ENCODE measurements at regions not wholly inside any gene's neighbourhood (a gene's known extent, or its start where the extent isn't known, plus 50 kb on each side); places are given as distances from the start of the nearest gene placed in this dataset.
"Not testable (repeated sequence)": the region's sequence is repeated elsewhere in the genome, so short reads cannot be mapped to it uniquely, and the experiment has no call there.

- no peak for DNase-seq
Observed at GRCh38 chr6:6923605-6924004, 184.2 kb upstream of the RREB1 start.

DNA sequence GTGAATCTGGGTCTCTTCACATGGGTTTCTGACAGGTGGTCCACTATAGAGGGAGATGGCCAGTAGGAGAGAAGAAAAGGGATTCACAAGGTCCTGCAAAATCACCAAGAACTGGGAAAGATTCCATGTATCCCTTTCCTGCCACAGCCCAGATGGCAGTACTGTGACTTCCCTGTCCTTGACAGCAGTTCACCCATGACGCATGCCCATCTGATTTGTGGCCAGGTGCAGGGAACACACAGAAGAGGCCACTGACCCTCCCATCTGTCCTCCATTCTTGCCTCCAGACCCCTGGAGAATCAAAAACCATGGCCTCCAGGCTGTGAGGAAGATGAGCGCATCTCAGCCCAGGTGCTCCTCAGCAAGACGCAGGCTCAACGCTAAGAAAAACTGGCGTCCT lies 183.1 kb upstream of the RREB1 start:
- DNase-seq = no peak

DNA sequence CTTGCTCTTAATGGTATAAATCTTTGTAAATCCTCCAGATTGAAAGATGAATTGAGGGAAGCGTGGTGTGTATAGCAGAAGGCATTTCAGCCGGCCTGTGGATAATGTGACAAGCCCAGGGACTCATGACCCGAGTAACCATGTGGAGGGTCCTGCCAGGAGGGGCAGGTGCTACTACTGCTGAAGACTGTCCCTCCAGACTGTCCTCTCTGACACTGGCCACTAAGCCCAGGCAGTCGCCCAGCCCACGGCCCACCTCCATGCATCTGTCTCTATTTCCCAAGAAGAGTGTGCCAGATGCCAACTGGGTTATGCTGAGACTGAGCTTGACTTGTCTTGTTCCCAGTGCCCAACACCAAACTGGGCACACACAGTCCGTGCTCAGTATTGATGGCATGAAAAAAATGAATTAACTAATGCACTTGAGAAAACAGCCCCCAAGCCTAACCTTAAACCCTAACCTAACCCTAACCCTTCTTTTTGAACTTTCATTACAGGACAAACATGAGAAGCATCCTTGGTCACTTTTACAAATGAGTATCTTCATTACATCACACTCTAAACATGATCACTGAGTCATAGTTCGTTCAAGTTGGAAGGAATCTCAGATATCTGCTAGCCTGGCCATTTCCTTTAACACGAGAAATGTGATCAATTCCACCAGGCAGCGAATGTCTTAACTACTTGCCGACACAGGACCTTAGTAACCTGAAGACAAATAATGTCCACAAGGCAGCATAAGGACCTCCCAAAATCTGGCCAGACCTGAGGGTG lies 182.2 kb upstream of the RREB1 start:
- no peak for DNase-seq

DNA sequence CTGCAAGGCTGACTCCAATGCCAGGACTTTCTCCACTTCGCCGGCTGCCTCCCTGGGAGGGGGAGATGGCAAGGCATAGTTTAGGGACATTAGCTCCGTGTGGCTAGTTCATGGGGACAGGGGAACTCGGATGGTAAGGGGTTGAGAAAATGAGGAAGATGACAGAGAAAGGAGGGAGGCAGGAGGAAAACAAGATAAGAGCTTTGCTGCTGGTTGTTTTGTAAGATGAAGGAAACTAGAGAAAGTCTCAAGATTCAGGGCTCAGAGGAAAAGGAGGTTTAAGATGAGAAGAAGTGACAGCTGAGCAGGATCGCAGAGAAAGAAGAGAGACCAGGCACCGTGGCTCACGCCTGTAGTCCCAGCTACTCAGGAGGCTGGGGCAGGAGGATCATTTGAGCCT lies 180.9 kb upstream of the RREB1 start:
- DNase-seq = no peak

DNA sequence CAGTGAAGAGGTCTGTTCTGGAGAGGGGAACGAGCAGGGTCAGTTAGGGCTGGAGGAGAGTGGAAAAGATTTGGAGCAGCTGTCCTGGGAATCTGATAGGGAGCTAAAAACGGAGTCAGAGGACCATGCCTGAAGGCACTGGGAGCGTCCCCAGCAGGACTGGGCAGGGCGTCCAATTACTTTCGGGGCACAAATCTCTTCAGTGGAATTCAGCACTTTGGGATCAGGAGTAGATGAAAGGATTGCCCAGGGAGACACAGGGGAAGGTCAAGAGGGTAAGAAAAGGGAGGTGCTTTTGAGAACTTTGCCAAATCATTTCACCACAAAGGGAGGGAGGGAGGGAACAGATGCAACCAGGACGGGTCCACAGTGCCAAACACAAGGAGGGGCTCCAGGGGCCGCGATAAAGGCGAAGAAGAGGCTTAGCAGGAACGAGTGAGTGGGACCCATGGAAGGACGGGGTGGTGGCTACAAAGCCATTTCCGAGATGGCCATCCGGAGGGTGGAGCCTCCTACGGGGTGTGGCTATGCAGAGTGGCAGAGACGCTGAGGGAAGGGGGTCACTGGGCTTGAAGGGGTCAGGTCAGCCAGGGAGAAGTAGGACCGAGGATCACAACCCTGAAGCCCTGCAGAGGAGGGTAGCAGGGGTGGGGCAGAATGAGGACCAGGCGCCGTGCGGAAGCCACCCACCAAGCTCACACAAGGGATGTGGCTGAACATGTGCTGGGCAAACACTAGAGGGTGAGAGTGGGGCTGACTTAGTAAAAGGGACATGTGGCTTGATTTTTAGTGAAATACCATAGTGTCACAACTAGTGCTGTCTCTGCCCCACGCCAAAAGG lies 180.0 kb upstream of the RREB1 start:
- DNase-seq = no peak

DNA sequence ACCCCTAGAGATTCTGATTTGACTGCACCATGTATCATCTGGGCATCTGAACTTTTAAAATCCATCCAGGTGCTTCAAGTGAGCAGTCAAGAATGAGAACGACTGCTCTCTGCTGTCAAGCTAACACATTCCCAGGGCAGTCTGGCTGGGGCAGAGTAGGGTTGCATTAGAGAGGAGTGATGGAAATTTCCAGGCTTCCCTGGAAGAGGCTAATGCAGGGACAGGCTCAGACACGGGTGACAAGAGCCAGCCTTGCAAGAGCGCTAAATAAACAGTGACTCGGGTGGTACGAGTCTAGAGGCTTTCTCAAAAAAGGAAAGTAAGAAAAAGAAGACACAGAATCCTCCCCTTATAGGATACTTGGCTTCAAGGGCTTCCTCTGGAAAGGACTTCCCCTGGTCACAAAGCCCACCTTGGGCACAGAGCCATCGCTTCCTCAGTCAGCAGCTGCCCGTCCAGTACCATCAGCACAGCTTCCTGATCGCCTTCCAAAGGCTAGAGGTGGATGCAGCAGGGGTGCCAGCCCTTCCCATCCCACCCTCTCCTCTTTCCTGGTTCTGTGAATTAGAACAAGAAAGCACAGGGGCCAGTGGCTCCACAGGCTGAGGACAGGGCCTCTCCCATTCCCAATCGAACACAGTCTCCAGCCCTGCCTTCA lies 177.4 kb upstream of the RREB1 start:
- DNase-seq = no peak

DNA sequence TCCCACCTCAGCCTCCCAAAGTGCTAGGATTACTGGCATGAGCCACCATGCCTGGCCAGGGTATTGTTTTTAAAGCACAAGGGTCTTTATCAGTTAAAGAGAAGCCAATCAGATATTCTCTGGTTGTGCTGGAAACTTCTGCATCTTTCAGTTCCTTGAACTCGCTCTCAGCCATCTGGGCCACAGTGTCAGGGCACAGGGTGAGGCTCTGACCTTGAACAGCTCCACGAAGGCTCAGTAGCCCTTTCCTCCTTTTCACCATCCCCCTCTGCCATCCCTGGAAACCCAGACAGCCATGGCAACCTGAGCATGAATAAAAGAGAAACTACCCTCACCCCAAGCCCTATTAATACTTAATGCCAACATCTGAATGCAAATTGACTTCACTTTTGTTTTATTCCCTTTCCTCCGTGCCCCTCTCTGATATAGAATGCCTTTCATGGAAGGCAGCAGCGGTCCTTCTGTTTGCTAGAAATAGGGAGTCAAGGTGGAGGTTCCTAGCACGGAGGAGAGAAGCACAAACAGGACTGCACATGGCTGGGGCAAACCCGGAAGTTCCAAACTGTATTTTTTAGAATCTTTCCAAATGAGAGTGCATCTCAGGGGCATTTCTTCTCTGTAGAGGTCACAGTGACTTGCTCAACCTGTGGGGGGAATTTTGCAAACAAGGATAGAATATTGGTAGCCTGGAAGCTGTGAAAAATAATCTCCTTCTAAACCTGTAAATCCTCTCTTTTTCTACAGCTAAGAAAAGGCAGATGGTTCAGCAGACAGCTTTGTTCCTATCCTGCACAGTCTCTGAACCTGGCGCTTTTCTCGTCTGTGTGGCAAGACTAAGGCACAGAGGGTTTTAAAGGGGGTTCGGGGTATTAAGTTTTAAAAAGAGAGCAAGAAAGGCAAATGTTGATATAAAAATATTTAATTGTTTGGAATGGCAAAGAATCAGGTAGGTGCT lies 176.4 kb upstream of the RREB1 start:
- no peak for DNase-seq

DNA sequence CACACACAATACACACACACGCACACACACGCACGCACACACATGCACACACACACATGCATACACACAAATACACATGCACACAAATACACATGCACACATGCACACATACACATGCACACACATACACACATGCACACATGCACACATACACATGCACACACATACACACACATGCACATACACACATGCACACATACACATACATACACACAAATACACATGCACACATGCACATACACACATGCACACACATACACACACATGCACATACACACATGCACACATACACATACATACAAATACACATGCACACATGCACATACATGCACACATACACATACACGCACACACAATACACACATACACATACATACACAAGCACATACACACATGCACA lies 175.4 kb upstream of the RREB1 start:
- no peak for DNase-seq

GRCh38 chr6:6932968-6933367 lies 174.8 kb upstream of the RREB1 start:
- no peak for DNase-seq

- DNase-seq = no peak
Observed at GRCh38 chr6:6940031-6941025, 167.4 kb upstream of the RREB1 start.

GRCh38 chr6:6941201-6941600 lies 166.6 kb upstream of the RREB1 start:
- no peak for DNase-seq

- no peak for DNase-seq
Observed at GRCh38 chr6:6942091-6942490, 165.7 kb upstream of the RREB1 start.

GRCh38 chr6:6942831-6943230 lies 164.9 kb upstream of the RREB1 start:
- no peak for DNase-seq

DNA sequence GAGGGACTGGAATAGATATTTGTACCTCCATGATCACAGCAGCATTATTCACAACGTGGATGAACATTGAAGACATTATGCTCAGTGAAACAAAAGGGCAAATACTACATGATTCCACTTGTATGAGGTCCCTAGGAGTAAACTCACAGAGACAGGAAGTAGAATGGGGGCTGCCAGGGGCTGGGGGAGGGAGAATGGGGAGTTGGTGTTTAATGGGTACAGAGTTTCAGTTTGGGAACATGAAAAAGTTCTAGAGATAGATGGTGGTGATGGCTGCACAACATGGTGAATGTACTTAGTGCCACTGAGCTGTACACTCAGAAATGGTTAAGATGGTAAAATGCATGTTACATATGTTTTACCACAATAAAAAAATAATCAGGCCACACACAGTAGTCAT lies 164.3 kb upstream of the RREB1 start:
- DNase-seq = no peak

- DNase-seq = no peak
Observed at GRCh38 chr6:6946206-6947155, 161.3 kb upstream of the RREB1 start.

- no peak for DNase-seq
Observed at GRCh38 chr6:6950373-6951145, 157.2 kb upstream of the RREB1 start.

DNA sequence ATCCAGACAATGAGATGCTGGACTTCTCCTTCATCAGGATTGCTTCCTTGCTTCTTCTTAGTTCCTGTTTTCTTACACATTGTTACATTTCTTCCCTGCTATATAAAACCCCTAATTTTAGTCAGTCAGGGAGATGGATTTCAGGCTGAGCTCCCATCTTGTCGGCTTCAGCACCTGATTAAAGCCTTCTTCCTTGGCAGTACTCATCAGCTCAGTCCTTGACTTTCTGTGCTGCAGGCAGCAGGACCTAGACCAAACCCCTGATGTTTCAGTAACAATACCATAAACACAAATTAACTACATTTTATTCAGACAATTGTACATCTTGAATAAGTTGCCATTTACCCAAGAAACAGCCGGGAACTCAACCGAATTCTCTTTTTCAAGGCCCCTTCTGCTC lies 156.4 kb upstream of the RREB1 start:
- DNase-seq = no peak

DNA sequence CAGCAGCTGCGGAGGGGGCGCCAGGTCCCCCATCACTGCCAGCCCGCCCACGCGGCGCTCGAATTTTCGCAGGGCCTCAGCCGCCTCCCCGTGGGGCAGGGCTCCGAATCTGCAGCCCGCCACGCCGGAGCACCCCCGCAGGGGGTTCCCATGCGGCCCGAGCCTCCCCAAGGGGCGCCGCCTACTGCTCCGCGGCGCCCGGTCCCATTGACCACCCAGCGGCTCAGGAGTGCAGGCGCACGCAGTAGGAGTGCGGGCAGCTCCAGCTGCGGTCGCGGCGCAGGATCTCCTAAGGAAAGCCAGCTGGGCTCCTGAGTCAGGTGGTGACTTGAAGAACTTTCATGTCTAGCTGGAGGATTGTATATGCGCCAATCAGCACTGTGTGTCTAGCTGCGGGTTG lies 155.3 kb upstream of the RREB1 start:
- DNase-seq = no peak

DNA sequence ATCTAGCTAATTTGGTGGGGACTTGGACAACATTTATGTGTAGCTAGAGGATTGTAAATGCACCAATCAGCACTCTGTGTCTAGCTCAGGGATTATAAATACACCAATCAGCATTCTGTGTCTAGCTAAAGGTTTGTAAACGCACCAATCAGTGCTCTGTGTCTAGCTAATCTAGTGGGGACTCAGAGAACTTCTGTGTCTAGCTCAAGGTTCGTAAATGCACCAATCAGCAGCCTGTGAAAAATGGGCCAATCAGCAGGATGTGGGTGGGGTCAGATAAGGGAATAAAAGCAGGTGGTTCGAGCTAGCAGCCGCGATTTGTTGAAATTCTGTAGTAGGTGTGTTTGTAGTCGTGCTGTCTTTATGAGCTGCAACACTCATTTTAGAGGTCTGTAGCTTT lies 154.8 kb upstream of the RREB1 start:
- not testable (repeated sequence) for DNase-seq
